ENCODE measurements at regions not wholly inside any gene's neighbourhood (a gene's known extent, or its start where the extent isn't known, plus 50 kb on each side); places are given as distances from the start of the nearest gene placed in this dataset.
"Not testable (repeated sequence)": the region's sequence is repeated elsewhere in the genome, so short reads cannot be mapped to it uniquely, and the experiment has no call there.

DNA sequence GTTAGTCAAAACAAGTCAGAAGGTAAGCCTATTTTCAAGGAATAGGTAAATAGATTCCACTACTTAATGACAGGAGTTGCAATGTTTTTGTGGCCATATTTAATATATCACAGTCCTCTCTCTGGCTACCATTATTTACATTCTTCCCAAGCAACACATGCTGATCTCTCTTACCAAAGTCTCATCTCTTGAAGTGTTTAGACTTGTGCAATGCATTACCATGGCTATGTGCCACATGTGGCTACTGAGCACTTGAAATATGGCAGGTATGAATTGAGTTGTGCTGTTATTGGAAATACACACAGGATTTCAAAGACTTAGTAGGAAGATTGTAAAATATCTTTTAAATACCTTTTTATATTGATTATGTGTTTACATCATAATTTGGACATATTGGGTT, 262.4 kb upstream of the PDE3A start:
- DNase-seq (ENCODE audit: low read depth) (no peak), FAIRE-seq (no peak)
- TF ChIP-seq, protein P1, sequence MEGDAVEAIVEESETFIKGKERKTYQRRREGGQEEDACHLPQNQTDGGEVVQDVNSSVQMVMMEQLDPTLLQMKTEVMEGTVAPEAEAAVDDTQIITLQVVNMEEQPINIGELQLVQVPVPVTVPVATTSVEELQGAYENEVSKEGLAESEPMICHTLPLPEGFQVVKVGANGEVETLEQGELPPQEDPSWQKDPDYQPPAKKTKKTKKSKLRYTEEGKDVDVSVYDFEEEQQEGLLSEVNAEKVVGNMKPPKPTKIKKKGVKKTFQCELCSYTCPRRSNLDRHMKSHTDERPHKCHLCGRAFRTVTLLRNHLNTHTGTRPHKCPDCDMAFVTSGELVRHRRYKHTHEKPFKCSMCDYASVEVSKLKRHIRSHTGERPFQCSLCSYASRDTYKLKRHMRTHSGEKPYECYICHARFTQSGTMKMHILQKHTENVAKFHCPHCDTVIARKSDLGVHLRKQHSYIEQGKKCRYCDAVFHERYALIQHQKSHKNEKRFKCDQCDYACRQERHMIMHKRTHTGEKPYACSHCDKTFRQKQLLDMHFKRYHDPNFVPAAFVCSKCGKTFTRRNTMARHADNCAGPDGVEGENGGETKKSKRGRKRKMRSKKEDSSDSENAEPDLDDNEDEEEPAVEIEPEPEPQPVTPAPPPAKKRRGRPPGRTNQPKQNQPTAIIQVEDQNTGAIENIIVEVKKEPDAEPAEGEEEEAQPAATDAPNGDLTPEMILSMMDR (IDR thresholded peaks at IDR 0.05; ENCODE audit: insufficient read depth, low read length, severe bottlenecking): no peak
- Histone ChIP-seq H3K27me3 (ENCODE audit: control insufficient read depth, insufficient read depth, low read length) (no peaks in the 10 kb centered on the region), H3K4me3 (ENCODE audit: low read depth, low read length) (no peak overlapping the region), H3K36me3 (ENCODE audit: control insufficient read depth, insufficient read depth, low read length) (no peaks in the 10 kb centered on the region)

DNA sequence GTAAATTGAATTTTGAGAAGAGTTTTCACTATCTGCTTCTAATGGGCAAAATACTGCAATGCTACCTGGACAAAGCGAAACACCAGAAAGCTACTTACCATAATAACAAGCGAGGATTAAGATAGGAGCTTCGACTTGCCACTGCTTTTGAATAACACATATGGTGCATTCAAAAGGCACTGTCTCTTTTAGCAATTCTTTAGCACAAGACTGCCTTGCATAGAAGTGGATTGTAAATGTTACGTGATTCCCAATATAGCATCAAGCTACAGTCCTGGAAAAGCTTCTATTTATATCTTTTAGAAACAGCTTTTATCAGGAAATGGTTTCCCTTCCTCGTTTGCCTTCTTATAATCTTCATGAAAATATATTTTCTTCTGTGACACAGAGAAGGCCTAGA, 258.7 kb upstream of the PDE3A start:
- no peak overlapping the region for H3K4me3 ChIP-seq (ENCODE audit: low read depth, low read length)
- TF ChIP-seq, protein P1 (IDR thresholded peaks at IDR 0.05; ENCODE audit: insufficient read depth, low read length, severe bottlenecking): no peak
- no peak for DNase-seq (ENCODE audit: low read depth)
- no peaks in the 10 kb centered on the region for H3K27me3 ChIP-seq (ENCODE audit: control insufficient read depth, insufficient read depth, low read length)
- no peak for FAIRE-seq
- H3K36me3 ChIP-seq (ENCODE audit: control insufficient read depth, insufficient read depth, low read length): no peaks in the 10 kb centered on the region

DNA sequence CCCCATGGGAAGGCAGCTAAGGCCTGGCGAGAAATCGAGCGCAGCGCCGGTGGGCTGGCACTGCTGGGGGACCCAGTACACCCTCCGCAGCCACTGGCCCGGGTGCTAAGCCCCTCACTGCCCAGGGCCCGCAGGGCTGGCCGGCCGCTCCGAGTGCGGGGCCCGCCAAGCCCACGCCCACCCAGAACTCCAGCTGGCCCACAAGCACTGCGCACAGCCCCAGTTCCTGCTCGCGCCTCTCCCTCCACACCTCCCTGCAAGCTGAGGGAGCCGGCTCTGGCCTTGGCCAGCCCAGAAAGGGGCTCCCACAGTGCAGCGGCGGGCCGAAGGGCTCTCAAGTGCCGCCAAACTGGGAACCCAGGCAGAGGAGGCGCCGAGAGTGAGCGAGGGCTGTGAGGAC, 253.0 kb upstream of the PDE3A start:
- H3K27me3 ChIP-seq (ENCODE audit: control insufficient read depth, insufficient read depth, low read length); H3K36me3 ChIP-seq (ENCODE audit: control insufficient read depth, insufficient read depth, low read length); FAIRE-seq; H3K4me3 ChIP-seq (ENCODE audit: low read depth, low read length); DNase-seq (ENCODE audit: low read depth): not testable (repeated sequence)

DNA sequence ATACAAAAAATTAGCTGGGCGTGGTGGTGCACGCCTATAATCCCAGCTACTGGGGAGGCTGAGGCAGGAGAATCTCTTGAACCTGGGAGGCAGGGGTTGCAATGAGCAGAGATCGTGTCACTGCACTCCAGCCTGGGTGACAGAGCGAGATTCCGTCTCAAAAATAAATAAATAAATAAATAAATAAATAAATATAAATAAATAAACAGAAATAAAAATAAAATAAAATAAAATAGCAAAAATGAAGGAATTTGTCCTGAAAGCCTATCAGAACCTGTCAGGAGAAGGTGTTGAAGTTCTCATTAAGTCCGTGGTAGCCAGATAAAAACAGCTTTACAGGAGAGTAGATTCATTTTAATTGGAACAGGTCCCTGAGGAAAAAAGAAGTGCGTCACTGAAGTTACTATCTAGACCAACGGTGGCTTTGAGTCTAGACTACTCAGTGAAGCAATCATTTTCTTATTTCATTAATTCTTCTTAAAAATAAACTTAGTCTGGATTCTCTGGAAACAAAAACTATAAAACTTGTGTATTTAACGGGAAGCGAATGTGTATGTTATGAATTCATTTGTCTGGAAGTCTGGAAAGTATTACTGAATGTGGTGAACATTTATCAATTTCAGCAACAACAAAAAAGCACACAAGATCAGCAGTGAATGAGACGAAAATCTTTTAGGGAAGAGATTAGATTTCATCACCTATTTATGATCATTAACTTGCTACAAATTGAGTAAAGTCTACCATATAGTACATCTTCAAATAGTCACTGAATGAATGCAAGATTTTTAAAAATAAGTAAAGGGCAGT, 248.5 kb upstream of the PDE3A start:
- no peak for DNase-seq (ENCODE audit: low read depth)
- no peak for FAIRE-seq
- no peaks in the 10 kb centered on the region for H3K36me3 ChIP-seq (ENCODE audit: control insufficient read depth, insufficient read depth, low read length)
- no peak overlapping the region for H3K4me3 ChIP-seq (ENCODE audit: low read depth, low read length)
- no peaks in the 10 kb centered on the region for H3K27me3 ChIP-seq (ENCODE audit: control insufficient read depth, insufficient read depth, low read length)
- TF ChIP-seq, protein P1 (IDR thresholded peaks at IDR 0.05; ENCODE audit: insufficient read depth, low read length, severe bottlenecking): no peak

DNA sequence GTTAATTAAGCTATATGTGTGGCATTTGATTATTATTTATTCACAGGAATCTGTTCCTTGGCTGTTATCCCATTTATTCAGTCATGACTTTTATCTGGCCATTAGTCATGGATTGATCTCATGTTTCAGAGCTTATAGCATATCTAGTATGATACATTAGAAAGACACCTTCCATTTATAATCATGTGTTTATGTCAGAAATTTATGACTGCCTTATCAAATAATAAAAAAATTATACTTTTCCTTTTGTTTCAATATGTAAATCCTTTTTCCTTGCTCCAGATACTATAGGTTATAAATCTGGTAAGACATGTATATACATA, 248.0 kb upstream of the PDE3A start:
- FAIRE-seq: no peak
- Histone ChIP-seq H3K4me3 (ENCODE audit: low read depth, low read length) (no peak overlapping the region), H3K27me3 (ENCODE audit: control insufficient read depth, insufficient read depth, low read length) (no peaks in the 10 kb centered on the region), H3K36me3 (ENCODE audit: control insufficient read depth, insufficient read depth, low read length) (no peaks in the 10 kb centered on the region)
- TF ChIP-seq, protein P1 (IDR thresholded peaks at IDR 0.05; ENCODE audit: insufficient read depth, low read length, severe bottlenecking): no peak
- peak; percentile 22 for DNase-seq (ENCODE audit: low read depth)

DNA sequence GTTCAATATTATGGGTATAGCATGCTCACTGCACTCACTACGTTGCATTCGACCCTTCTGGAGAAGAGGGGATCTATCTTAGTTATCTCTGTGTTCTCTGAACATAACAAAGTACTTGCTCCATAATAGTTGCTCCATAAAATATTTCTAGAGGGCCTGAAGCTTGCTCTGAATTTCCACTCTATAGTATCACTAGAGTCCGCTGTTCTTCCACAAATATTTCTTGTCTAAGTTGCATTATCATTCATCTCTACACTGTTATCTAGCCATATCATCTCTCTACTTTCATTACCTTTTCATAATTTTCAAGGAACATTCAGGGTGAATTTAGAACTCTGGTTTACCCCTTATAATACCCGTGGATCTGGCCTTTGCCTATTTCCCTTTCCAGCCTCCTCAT, 246.1 kb upstream of the PDE3A start:
- no peak overlapping the region for H3K4me3 ChIP-seq (ENCODE audit: low read depth, low read length)
- H3K27me3 ChIP-seq (ENCODE audit: control insufficient read depth, insufficient read depth, low read length): no peaks in the 10 kb centered on the region
- no peaks in the 10 kb centered on the region for H3K36me3 ChIP-seq (ENCODE audit: control insufficient read depth, insufficient read depth, low read length)
- no peak for DNase-seq (ENCODE audit: low read depth)
- FAIRE-seq: no peak
- TF ChIP-seq, protein P1 (IDR thresholded peaks at IDR 0.05; ENCODE audit: insufficient read depth, low read length, severe bottlenecking): no peak

Data from bronchial epithelial cell (primary cell).